HG03342 (cell line): ENCODE measurements at regions not wholly inside any gene's neighbourhood (a gene's known extent, or its start where the extent isn't known, plus 50 kb on each side); places are given as distances from the start of the nearest gene placed in this dataset.
"Not testable (repeated sequence)": the region's sequence is repeated elsewhere in the genome, so short reads cannot be mapped to it uniquely, and the experiment has no call there.

Experiments used
- ATAC-seq: cut with Tn5 transposase; IDR thresholded peaks from one replicate; pipeline ENCODE4 v1.9.1; 2021; ENCODE audit warnings: mild to moderate bottlenecking, moderate library complexity; ENCODE audit not compliant: unreplicated experiment

- not testable (repeated sequence) for ATAC-seq
These were observed 201.6 kb downstream of the USP22 start for GRCh38 chr17:20840987-20841865.

DNA sequence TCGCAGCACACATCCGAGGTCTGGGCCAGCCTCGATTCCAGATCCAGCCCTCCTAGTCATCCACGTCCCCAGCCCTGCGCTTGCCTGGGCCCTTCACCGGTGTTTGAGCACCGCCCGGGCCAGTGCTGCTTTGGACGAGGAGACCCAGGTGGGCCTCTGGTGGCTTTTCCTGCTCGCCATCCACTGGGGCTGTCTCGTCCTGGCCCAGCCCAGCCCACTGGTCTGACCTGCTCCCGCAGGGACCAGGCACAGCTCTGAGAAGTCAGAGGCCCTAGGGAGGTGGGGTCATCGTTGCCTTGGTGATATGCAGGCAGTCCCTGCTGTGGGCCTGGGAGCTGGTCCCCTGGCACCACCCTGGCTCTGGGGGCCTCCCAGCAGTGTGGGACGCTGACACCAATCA lies 200.8 kb downstream of the USP22 start:
- ATAC-seq: not testable (repeated sequence)

DNA sequence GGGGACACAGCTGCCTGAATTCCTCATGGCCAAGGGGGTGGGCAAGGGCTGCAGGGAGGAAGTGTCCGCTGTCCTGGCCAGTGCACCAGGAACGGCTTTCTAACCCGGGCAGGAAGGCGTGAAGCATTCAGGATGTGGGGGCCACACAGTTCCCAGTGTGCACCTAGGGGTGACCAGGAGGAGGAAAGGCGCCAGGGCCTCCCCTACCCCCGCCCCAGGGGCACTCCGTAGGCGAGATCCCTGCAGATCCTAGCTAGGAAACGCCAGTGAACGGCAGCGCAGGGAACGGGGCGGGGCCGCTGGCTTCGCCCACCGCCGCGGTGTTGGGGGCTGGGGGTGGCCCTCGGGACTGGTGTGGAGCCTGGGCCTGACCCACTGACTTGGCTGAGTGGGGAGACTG lies 199.6 kb downstream of the USP22 start:
- not testable (repeated sequence) for ATAC-seq

- not testable (repeated sequence) for ATAC-seq
These were observed 198.8 kb downstream of the USP22 start for GRCh38 chr17:20843799-20844553.

DNA sequence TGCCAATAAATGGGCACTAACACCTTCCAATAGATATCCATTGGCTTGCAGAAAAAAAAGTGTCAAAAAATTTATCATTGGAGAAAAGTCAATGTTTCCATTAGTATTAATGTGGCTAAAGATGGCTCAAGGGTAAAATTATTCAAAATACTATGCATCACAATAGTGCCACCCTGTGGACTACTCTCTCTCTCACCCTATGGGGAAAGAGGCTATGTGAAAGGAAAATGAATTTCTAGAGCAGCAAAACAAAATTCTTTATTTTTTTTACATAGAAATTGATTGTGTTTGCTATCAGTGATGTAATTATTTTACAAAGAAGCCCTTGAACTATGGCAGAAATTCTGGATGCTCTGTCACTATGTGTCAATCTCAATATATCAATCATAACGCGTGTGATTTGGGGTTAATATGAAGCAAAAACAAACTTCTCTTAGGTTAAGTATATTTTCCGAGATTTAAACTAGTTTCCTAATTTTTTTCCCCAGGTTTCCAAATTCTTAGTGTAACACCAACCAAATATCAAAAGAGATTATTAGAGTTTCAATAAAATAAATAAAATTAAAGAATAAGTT lies 193.9 kb downstream of the USP22 start:
- not testable (repeated sequence) for ATAC-seq

- ATAC-seq: not testable (repeated sequence)
These were observed 191.1 kb downstream of the USP22 start for GRCh38 chr17:20851591-20852238.

DNA sequence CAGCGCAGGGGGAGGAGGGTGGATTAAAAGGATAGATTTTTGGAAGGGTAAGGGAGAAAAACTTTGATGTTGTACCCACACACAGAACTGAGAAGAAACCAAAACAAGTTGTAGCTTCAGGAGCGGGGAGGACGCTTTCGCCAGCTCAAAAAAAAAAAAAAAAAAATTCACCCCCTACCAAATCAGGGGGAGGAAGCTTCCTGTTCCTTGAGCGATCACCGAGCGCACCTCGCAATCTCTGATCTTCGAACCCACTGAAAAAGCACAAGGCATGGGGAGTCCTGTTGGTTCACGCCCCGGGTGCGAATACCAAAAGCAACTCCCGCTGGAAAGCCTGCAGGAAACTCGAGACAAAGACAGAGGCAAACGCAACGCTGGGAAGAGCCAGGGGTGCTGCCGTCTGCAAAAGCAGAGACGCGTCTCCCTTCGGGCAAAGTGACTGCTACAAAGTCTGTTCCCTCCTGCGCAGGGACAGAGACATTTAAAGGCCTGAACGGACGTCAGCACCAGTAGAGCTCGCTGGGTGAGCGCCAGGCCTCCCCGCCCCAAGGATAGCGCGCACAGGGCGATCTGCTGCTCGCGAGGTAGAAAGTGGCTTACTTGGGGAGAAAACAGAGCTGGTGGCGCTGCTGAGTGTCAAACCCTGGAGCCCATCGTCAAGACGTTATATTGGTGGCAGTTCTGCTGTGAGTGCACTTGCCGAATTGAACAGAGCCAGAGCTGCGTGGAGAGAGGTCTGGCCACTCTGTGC lies 190.4 kb downstream of the USP22 start:
- no peak for ATAC-seq

- ATAC-seq: no peak
These were observed 189.8 kb downstream of the USP22 start for GRCh38 chr17:20852990-20853370.

GRCh38 chr17:20855910-20856470 lies 186.8 kb downstream of the USP22 start:
- ATAC-seq: not testable (repeated sequence)

GRCh38 chr17:20866444-20867209 lies 176.2 kb downstream of the USP22 start:
- ATAC-seq: not testable (repeated sequence)

GRCh38 chr17:20867436-20867937 lies 175.3 kb downstream of the USP22 start:
- not testable (repeated sequence) for ATAC-seq

DNA sequence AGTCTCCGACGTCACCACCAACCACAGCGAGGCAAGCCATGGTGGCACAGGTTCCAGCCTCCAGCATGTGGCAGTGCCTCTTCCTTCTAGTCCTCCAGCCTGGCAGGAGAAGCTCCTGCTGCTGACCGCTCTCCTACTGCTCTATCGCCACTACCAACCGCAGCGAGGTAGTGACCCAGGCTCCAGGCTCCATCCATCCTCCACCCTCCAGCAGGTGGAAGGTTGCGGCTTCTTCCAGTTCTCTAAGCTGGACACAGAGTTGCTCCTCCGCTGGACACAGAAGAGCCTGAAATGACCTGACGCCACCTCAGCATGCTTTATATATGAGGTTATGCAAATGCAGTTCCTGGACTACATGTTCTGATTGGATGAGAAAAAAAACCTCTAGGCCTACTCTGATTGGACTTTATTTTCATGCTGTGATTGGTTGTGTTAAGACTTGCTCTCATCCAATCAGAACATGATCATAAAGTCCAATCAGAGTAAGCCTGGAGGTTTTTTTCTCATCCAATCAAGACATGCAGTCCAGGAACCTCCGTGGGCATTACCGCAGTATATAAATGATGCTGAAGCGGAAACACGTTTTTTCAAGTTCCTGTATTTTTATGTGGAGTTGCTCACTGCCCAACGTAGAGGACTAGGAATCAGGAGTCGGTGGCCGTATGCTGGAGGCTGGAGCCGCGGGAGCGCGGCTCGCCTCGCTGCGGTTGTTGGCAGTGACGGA lies 174.7 kb downstream of the USP22 start:
- ATAC-seq: not testable (repeated sequence)

GRCh38 chr17:20868662-20869007 lies 174.2 kb downstream of the USP22 start:
- ATAC-seq: not testable (repeated sequence)

- ATAC-seq: not testable (repeated sequence)
These were observed 169.6 kb downstream of the USP22 start for GRCh38 chr17:20873173-20873572.

DNA sequence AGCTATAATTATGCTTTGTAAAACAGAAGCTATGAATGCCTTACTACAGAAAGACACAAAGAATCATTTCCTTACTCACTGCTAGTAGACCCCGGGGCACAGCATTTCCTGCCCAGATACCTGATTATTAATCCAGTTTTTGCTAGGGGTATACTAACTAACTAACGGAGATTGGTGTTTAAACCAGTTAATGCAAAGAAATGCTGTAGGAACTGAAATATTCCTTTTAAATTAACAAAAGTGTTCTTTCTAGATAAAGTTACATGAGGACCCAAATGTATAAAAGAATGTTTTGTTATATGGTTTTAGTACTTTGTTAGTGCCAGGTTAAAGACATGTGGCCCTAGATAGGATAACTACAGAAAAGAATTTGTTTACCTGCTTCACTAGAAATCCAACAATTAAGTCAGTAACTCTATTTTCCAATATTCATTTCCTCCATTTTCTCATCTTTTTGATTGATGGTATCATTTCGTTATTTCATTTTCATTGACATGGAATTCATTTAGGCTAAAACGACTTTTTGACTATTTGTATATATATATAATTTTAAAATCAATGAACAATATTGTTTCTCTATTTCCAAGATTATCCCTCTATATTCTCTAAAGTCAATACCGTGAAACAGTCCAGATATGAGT lies 169.0 kb downstream of the USP22 start:
- not testable (repeated sequence) for ATAC-seq

- ATAC-seq: not testable (repeated sequence)
These were observed 165.4 kb downstream of the USP22 start for GRCh38 chr17:20877384-20877783.

- no peak for ATAC-seq
These were observed 152.5 kb downstream of the USP22 start for GRCh38 chr17:20890338-20890737.

GRCh38 chr17:20895426-20895825 lies 147.4 kb downstream of the USP22 start:
- ATAC-seq: not testable (repeated sequence)
